GM12874 (cell line): ENCODE measurements at regions not wholly inside any gene's neighbourhood (a gene's known extent, or its start where the extent isn't known, plus 50 kb on each side); places are given as distances from the start of the nearest gene placed in this dataset.

Experiments used
- TF ChIP-seq, protein P1 (sequence below): IDR thresholded peaks from 2 replicates; pipeline ENCODE4 v1.5.1; 2011; ENCODE audit warnings: low read depth, mild to moderate bottlenecking, control low read depth, low read length, moderate library complexity; ENCODE audit not compliant: insufficient read depth

DNA sequence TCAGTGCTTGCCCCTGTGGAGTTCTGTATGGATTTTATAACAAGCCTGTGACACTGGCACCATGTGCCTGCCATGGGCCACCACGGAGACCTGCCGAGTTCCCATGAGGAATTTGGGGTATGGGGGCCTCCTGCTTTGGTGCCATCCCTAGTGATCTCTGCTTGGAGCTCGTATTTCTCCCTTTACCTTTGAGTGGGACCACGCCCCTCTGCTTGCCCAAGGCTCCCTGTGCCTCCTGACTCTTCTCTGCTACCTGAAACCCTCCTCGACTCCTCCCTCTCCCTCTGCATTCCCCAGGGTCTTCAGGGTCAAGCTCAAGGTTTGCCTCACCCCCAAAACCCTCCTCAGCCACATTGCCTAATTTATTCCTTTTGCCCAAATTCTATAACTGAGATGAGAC lies 225.0 kb downstream of the BUB3 start:
- TF ChIP-seq, protein P1, sequence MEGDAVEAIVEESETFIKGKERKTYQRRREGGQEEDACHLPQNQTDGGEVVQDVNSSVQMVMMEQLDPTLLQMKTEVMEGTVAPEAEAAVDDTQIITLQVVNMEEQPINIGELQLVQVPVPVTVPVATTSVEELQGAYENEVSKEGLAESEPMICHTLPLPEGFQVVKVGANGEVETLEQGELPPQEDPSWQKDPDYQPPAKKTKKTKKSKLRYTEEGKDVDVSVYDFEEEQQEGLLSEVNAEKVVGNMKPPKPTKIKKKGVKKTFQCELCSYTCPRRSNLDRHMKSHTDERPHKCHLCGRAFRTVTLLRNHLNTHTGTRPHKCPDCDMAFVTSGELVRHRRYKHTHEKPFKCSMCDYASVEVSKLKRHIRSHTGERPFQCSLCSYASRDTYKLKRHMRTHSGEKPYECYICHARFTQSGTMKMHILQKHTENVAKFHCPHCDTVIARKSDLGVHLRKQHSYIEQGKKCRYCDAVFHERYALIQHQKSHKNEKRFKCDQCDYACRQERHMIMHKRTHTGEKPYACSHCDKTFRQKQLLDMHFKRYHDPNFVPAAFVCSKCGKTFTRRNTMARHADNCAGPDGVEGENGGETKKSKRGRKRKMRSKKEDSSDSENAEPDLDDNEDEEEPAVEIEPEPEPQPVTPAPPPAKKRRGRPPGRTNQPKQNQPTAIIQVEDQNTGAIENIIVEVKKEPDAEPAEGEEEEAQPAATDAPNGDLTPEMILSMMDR: no peak

- TF ChIP-seq, protein P1: no peak
Measured at GRCh38 chr10:123380491-123381085, 226.4 kb downstream of the BUB3 start.

DNA sequence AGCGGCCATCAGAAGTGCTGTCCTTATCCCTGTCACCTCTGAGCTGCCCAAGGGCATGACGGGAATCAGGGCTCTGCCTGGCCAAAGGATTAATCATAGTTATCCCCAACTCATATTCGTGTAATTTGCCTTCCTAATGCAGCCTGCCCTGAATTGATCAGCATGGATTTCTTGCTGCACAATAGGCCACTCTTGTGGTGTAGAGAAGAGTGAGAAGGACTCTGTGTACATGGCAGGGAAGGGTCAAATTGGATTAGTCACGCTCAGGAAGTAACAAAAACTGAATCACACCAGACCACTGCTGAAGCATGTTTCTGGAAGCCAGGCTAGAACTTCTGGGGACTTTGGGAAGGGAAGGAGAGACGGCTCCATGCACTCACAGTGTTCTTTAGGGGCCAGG lies 227.0 kb downstream of the BUB3 start:
- TF ChIP-seq, protein P1: no peak

- TF ChIP-seq, protein P1: no peak
Measured at GRCh38 chr10:123382491-123382890, 228.3 kb downstream of the BUB3 start.

GRCh38 chr10:123385508-123386080 lies 231.4 kb downstream of the BUB3 start:
- TF ChIP-seq, protein P1: no peak

DNA sequence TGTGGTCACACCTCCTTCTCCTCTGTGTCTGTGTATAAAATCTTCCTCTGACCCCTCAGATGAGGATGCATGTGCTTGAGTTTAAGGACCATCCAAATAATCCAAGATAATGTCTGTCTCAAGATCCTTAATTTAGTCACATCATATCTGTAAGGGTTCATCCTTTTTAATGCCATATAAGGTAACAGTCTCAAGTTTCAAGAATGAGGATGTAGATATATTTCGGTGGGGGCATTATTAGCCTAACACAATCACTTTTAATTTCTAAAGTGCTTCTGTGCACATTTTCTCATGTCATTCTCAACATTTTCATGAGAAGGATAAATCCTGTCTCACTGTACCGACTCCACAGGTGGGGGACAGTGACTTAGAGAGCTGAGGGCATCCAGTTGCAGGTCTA lies 235.3 kb downstream of the BUB3 start:
- TF ChIP-seq, protein P1: no peak

DNA sequence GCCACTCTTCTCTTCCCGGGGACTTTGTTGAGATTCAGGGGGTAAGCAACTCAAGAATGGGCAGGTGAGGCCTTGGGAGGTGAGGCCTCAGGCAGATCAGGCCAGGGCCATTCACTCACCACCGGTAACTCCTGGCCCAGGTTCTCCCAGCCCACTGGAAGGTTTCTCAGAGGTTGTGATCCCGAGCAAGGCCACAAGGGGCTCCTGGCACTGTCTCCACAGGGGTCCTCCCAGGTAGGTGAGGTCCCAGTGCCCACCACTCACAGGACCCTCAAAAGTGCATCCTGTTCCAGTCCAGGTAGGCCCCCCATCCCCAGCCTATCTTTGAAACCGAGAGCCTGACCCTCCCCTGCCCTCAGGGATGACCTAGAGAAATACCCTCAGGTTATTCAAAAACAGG lies 236.1 kb downstream of the BUB3 start:
- TF ChIP-seq, protein P1: peak; percentile 46
